ENCODE measurements at regions not wholly inside any gene's neighbourhood (a gene's known extent, or its start where the extent isn't known, plus 50 kb on each side); places are given as distances from the start of the nearest gene placed in this dataset.

DNA sequence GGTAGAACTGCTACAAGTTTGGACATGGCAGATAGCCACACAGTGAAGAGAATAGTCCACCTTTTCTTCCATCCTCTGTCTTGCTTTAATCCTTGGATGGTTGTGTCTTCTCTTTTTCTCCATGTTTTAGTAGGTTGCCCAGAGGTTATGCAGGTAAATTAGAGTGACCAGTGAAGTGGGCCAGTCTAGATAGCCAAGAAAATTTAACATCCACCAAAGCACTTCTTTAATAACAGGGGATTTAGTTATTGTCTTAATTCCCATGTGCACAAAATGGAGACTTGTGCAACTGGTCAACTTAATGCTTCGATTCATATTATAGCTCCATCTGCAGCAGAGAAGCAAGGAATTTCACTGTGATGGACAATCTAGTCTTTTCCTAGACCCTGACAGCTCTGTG is 58.8 kb upstream of the RCN1 start:
- Histone ChIP-seq H2BK12ac (ENCODE audit: insufficient read length, low read depth, low read length) (no peak overlapping the region), H3K4ac (ENCODE audit: low read depth, low read length) (no peak overlapping the region), H3K23me2 (ENCODE audit: insufficient read length, low read depth, low read length, poor library complexity, severe bottlenecking) (no peaks in the 10 kb centered on the region), H3K9ac (ENCODE audit: extremely low read depth, insufficient read length, low read length) (no peak overlapping the region), H3K14ac (ENCODE audit: insufficient read depth, low read length) (no peak overlapping the region), H3K4me2 (ENCODE audit: insufficient read depth, insufficient read length, low read length) (no peak overlapping the region), H2BK120ac (ENCODE audit: low read depth, low read length, poor library complexity, severe bottlenecking) (no peak overlapping the region), H4K8ac (replicated peaks; ENCODE audit: insufficient read length, low read depth, low read length) (no peak overlapping the region), H3K27me3 (ENCODE audit: insufficient read depth, low read length) (no peaks in the 10 kb centered on the region), H3K9me3 (ENCODE audit: control insufficient read depth, low read depth, low read length) (no peaks in the 10 kb centered on the region), H2BK15ac (ENCODE audit: low read depth, low read length) (no peak overlapping the region), H2AK5ac (ENCODE audit: insufficient read length, low read length) (no peak overlapping the region), H2BK5ac (ENCODE audit: insufficient read length, low read length) (no peak overlapping the region), H3K56ac (ENCODE audit: insufficient read length, low read depth, low read length) (no peak overlapping the region), H4K91ac (ENCODE audit: insufficient read length, low read depth, low read length) (no peak overlapping the region), H4K20me1 (ENCODE audit: control insufficient read depth, insufficient read depth, insufficient read length) (no peaks in the 10 kb centered on the region), H3K18ac (ENCODE audit: insufficient read length, low read depth, low read length) (no peak overlapping the region), H2AFZ (ENCODE audit: low read length) (no peak overlapping the region), H3K27ac (ENCODE audit: insufficient read length, low read depth, low read length) (no peak overlapping the region), H3K79me2 (ENCODE audit: insufficient read depth, low read length) (no peaks in the 10 kb centered on the region), H3K79me1 (ENCODE audit: insufficient read depth, low read depth, low read length, poor library complexity, severe bottlenecking) (no peaks in the 10 kb centered on the region), H3K4me1 (ENCODE audit: insufficient read depth, low read length) (no peaks in the 10 kb centered on the region), H3T11ph (ENCODE audit: low read length) (no peak overlapping the region), H4K5ac (ENCODE audit: insufficient read length, low read depth, low read length) (no peak overlapping the region), H3K23ac (ENCODE audit: insufficient read length, low read depth, low read length) (no peak overlapping the region), H2BK20ac (ENCODE audit: low read depth, low read length, poor library complexity, severe bottlenecking) (no peak overlapping the region)
- Mint-ChIP-seq H3K4me1 (no peaks in the 10 kb centered on the region), H3K27ac (no peak overlapping the region), H3K9me3 (no peaks in the 10 kb centered on the region), H3K36me3 (ENCODE audit: insufficient read depth in 1 of 3, low read depth in 3 of 3) (no peaks in the 10 kb centered on the region), H3K4me3 (no peak overlapping the region), H3K27me3 (ENCODE audit: low read depth) (no peaks in the 10 kb centered on the region)
- no peak for DNase-seq
- no CpG with 5 or more reads among the region's 1 CpG for WGBS (ENCODE audit: extremely low coverage, insufficient read length, low lambda C conversion rate)
- TF ChIP-seq, protein P1, sequence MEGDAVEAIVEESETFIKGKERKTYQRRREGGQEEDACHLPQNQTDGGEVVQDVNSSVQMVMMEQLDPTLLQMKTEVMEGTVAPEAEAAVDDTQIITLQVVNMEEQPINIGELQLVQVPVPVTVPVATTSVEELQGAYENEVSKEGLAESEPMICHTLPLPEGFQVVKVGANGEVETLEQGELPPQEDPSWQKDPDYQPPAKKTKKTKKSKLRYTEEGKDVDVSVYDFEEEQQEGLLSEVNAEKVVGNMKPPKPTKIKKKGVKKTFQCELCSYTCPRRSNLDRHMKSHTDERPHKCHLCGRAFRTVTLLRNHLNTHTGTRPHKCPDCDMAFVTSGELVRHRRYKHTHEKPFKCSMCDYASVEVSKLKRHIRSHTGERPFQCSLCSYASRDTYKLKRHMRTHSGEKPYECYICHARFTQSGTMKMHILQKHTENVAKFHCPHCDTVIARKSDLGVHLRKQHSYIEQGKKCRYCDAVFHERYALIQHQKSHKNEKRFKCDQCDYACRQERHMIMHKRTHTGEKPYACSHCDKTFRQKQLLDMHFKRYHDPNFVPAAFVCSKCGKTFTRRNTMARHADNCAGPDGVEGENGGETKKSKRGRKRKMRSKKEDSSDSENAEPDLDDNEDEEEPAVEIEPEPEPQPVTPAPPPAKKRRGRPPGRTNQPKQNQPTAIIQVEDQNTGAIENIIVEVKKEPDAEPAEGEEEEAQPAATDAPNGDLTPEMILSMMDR (conservative IDR thresholded peaks at IDR 0.05): no peak
